ENCODE measurements at regions not wholly inside any gene's neighbourhood (a gene's known extent, or its start where the extent isn't known, plus 50 kb on each side); places are given as distances from the start of the nearest gene placed in this dataset.

- TF ChIP-seq CTCF (IDR thresholded peaks at IDR 0.05; ENCODE audit: low read length) (no peak), EZH2 (IDR thresholded peaks at IDR 0.05; ENCODE audit: borderline replicate concordance, low read length) (no peak)
Observed at GRCh38 chr12:115371711-115372110, 687.7 kb upstream of the TBX3 start.

Data from OCI-LY1 (cell line).